OCI-LY1 (cell line): ENCODE measurements at regions not wholly inside any gene's neighbourhood (a gene's known extent, or its start where the extent isn't known, plus 50 kb on each side); places are given as distances from the start of the nearest gene placed in this dataset.

Experiments
- CTCF ChIP-seq: fragments of 200-600 bp; sonication (generic), shearing (Covaris generic); IDR thresholded peaks from 2 replicates; pipeline ENCODE4 v1.5.1; 2017; ENCODE audit warnings: mild to moderate bottlenecking, antibody characterized with exemption, low read length, moderate library complexity, mixed read lengths
- EZH2 ChIP-seq: fragments of 200-600 bp; sonication (generic), shearing (Covaris generic); IDR thresholded peaks from 2 replicates; pipeline ENCODE4 v1.8.0; 2017; ENCODE audit warnings: borderline replicate concordance, mixed run types, mild to moderate bottlenecking, antibody characterized with exemption, low read length, moderate library complexity, mixed read lengths

- TF ChIP-seq EZH2 (no peak), CTCF (no peak)
Observed at GRCh38 chr10:61301575-61301974, 151.6 kb downstream of the TMEM26 start.
